Fibroblast of skin of left biceps (primary cell): ENCODE measurements at regions not wholly inside any gene's neighbourhood (a gene's known extent, or its start where the extent isn't known, plus 50 kb on each side); places are given as distances from the start of the nearest gene placed in this dataset.

Source experiments
- DNase-seq, 2 experiments: peaks; one replicate each; pipeline ENCODE4 v3.0.0-alpha.2; 2013; ENCODE audit warnings: low read depth in 2 of 2

- peak in 1 of 2 experiments; percentile 30 for DNase-seq
These were observed 201.7 kb upstream of the NLRP1 start for GRCh38 chr17:5785867-5786509.

DNA sequence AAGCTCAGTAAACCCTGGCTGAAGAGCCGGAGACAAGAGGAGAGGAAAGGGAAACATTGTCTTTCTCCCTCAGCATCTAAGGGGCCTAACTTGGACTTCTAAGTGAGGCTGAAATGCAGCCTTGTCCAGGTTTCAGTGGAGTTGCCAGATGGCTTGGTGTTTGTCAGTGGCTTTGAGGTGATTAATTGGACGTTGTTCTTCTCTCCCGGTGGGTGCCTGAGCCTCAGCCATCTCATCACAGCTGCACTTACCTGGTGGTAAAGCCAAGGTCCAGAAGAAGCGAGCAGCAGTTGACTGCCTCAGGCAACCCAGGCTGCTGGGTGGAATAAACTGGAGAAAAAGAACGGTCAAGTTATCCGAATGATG lies 202.2 kb upstream of the NLRP1 start:
- DNase-seq: no peak

DNA sequence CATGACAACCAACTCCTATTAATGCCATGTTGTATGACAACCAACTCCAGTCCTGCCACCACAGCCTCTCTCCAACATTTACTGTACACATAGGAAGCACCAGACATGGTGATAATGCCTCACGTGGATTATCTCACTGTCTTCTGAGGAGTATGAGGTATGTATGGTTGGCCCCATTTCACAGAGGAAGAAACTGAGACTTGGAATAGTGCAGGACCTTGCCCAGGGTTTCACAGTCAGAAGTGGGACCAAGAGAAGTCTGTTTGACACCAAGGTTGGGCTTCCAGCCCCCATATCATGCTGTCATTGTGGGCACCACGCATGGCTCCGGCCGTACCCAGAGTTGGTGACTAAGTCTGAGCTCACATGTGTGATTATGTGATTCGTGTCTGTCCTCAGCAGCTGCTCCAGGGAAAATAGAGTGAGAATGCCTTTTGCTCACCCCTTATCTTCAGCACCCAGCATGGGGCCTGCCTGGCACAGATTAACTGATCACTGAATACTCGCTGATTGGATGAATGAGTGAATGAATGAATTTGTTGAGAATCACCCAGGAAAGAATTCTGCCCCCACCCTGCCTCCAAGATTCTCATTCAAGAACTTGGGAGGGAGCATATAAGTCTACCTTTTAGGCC lies 204.1 kb upstream of the NLRP1 start:
- DNase-seq: no peak

GRCh38 chr17:5789528-5789927 lies 205.2 kb upstream of the NLRP1 start:
- DNase-seq: no peak

GRCh38 chr17:5793157-5793556 lies 208.8 kb upstream of the NLRP1 start:
- no peak for DNase-seq

- DNase-seq: no peak
These were observed 209.6 kb upstream of the NLRP1 start for GRCh38 chr17:5793899-5794298.

DNA sequence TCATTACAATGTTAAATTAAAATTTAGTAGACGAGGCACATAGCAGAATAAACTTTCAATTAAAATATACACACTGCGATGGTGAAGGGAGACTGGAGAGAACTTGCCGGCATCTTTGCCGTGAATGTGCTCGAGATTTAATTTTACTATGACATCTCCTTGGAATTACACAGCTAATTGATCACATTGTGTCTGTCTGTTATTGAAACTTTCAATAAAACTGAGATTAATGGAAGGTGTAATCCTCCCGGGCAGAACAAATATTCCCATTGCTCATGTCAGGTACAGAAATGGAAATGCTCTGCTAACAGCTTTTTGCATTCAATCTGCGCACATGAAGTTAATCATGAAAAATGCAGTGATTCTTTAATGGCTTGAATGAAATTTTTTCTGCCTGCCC lies 210.1 kb upstream of the NLRP1 start:
- no peak for DNase-seq

- no peak for DNase-seq
These were observed 210.7 kb upstream of the NLRP1 start for GRCh38 chr17:5794881-5795506.

- DNase-seq: no peak
These were observed 213.2 kb upstream of the NLRP1 start for GRCh38 chr17:5797447-5798050.

GRCh38 chr17:5798094-5798493 lies 213.8 kb upstream of the NLRP1 start:
- DNase-seq: no peak

- DNase-seq: no peak
These were observed 215.8 kb upstream of the NLRP1 start for GRCh38 chr17:5800131-5800530.

DNA sequence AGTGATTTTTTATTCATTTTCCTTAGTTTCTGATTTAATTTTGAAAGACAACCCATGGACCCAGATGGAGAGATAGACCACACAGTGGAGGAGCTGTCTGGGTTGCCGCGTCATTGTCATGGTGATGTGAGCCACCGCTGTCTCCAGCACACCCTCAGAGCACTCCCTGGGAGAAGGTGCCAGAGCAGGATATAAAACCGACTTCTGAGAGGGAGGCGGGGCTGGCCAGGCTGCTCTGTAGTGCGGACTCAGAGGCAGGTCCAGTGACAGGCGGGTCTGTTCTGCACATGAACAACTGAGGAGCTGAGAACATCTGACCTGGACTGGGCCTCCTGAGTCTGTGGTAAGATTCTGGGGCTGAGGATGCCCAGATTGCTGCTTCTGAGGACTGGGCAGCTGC lies 216.3 kb upstream of the NLRP1 start:
- no peak for DNase-seq

DNA sequence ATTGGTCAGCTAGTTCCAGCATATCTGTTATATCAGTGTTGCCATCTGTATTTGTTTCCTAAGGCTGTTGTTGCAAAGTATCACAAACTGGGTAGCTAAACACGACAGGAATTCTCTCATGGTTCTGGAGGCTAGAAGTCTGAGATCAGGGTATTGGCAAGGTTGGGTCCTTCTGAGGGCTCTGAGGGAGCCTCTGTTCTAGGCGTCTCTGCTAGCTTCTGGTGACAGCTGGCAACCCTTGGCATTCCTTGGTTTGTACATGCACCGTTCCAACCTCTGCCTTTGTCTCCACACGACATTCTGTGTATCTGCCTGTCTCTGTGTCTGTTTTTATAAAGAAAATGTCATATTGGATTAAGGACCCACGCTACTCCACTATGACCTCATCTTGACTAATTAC lies 219.9 kb upstream of the NLRP1 start:
- DNase-seq: no peak

GRCh38 chr17:5809056-5809455 lies 224.7 kb upstream of the NLRP1 start:
- no peak for DNase-seq

DNA sequence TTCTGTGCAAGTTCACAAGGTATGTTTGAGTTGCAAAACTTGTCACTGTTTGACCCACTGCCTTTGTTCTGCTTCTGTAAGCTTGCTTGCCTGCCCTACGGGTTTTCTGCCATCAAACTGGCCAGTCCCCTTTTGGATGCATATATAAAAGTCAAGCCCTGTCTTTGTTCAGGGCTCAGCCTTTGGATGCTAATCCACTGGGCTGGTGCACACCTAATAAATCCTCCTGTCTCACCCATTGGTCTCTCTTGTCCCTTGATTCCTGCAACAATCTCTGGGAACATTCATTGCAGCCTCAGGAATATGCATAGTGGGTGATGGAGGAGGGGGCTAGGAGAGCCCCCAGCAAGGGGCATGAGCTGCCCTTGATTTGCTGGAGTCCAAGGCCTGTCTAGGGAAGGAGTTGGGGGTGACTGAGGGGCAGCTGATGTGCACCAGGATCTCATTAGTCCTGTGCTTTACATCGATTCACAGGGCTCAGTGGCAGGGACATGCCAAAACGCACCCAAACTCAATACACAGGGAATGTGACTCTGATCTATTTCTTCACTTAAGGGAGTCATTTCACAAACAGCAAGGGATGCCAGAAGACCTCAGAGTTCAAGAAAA lies 225.4 kb upstream of the NLRP1 start:
- no peak for DNase-seq

DNA sequence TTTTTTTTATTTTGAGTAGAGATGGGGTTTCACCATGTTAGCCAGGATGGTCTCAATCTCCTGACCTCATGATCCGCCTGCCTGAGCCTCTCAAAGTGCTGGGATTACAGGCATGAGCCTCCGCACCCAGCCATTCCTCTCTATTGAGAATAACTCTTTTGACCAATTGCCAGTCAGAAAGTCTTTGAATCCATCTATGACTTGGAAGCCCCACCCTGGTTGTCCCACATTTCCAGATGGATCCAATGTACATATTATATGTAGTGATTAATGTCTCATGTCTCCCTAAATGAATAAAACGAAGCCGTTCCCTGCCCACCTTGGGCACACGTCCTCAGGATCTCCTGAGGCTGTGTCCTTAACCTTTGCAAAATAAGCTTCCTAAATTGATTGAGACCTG lies 228.3 kb upstream of the NLRP1 start:
- DNase-seq: no peak

DNA sequence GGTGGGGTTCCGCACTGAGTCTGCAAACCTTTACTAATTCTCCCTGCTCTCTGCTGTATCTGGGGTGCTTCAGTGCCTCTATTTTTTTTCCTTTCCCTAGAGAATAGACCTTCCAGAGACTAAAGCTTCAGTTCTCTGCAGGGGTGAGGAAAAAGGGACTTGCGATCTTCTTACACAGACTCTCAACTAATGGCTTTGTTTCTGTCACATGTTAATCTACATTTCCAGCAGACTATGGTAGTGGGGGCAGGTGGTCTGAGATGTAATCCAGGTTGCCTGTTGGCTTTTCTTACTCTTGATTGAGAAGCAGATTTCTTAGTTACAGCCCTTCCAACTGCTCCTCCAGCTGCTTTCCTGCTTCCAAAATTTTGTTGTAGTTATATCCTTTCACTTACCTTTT lies 229.0 kb upstream of the NLRP1 start:
- no peak for DNase-seq

GRCh38 chr17:5815396-5815795 lies 231.1 kb upstream of the NLRP1 start:
- DNase-seq: no peak

DNA sequence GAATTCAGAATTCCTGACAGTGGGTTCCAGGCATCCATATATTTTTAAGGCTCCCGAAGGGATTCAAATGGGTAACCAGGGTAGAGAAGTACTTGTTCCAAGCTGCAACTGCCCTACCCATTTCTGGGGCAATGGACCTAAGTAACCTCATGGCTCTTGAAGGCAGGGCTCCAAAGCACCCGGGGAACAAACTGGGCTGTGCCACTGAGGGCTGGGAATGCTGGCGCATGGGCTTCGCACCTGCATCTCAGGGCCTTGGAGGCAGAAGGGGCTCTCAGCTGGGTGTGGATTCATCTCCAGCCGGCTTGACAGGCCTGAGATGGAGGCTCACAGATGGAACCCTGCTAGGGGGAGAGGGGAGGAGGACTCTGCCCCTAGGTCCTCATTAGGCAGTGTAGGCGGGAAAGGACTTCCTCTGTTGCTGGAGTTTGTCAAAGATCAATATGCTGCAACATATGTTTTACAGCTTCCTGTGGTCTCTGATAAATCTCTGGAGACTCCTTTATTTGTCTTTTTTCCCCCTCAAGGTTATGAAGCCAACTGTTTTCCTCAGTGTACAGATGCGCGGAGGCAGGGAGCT lies 232.3 kb upstream of the NLRP1 start:
- no peak for DNase-seq

DNA sequence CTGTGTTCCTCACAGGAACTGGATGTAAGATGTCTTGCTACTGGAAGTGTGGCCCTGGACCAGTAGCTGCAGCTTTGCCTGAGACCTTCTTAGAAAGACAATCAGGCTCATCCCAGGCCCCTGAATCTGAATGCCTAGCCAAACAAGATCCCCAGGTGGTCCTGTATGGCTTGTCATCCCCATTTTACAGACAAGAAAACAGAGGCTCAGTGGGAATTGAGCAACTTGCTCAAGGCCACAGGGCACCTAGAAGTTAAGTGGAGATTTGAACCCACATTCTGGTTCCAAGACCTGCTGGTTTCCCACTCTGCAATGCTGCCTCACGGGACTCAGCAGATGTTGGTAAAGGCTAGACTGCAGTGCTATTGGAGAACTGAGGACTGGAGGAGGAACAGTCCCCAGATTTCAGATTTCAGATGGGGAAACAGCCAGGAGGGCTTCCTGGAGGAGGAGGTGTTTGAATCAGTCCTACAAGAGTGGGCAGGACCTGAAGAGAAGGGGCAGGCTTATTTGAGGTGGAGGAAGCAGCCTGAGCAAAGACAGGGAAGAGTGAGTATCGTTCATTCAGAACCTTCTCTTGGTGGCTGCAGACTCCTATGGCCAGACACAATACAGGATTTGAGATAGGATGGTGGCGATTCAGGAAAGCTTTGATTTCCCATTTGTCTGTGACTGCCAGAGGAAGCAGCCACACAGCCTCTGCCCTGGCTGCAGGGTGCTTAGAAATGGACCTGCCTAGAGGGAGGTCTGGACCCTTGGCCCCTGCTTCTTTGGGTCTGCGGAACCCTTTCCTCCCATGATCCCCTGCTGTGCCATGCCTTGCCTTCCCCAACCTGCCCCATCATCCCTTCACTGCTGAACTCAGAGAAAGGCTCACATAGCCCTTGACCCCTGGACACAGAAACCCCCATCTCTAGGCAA lies 233.4 kb upstream of the NLRP1 start:
- no peak for DNase-seq

- DNase-seq: no peak
These were observed 235.1 kb upstream of the NLRP1 start for GRCh38 chr17:5819396-5819795.
